ENCODE measurements at regions not wholly inside any gene's neighbourhood (a gene's known extent, or its start where the extent isn't known, plus 50 kb on each side); places are given as distances from the start of the nearest gene placed in this dataset.

DNA sequence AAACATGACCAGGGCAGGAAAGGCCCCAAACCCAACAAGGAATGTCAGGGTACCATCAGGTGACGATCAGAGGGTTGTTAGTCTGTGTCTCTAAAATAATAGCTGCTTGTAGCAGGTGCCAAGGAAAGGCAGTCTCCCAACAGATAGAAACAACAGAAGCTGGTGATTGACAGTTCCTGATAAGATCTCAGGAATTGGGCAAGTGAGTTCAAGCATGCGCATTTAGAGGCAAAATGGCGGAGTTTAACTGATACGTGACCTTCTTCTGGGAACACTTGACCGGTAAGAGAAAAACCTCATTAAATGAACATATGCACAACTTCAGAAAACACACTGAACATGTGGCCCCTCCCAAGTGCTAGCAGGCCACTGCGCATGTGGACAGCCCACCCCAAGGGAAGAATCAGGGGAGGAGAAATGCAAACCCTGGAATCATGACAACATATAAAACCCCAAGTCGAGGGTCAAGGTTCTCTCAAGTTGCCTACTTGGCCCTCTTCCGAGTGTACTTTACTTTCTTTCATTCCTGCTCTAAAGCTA lies 664.9 kb downstream of the KCNJ3 start (continued):
- TF ChIP-seq SOX6 (IDR thresholded peaks at IDR 0.05) (0 out of 2 replicates have a peak, but pooled peaks have one; percentile 39), WHSC1 (IDR thresholded peaks at IDR 0.05; ENCODE audit: low read length) (no peak), NR2C1 (IDR thresholded peaks at IDR 0.05) (peak; percentile 27; the same call in 1 of the 2 replicates), NR2C1 (tag; IDR thresholded peaks at IDR 0.05) (peak; percentile 59; the same call in 1 of the 2 replicates), CEBPB (tag; IDR thresholded peaks at IDR 0.05) (peak; percentile 52; the same call in 1 of the 2 replicates), NR2C2 (CRISPR knock-in tag; IDR thresholded peaks at IDR 0.05) (no peak), NR2C2 (tag; IDR thresholded peaks at IDR 0.05) (peak; percentile 77), KAT2B (IDR thresholded peaks at IDR 0.05; ENCODE audit: low read depth, low read length) (no peak), NRF1 (conservative IDR thresholded peaks at IDR 0.05 in 1 of 2, IDR thresholded peaks at IDR 0.05 in 1 of 2) (peak; percentile 75 to 82)
- TF ChIP-seq, protein P1, sequence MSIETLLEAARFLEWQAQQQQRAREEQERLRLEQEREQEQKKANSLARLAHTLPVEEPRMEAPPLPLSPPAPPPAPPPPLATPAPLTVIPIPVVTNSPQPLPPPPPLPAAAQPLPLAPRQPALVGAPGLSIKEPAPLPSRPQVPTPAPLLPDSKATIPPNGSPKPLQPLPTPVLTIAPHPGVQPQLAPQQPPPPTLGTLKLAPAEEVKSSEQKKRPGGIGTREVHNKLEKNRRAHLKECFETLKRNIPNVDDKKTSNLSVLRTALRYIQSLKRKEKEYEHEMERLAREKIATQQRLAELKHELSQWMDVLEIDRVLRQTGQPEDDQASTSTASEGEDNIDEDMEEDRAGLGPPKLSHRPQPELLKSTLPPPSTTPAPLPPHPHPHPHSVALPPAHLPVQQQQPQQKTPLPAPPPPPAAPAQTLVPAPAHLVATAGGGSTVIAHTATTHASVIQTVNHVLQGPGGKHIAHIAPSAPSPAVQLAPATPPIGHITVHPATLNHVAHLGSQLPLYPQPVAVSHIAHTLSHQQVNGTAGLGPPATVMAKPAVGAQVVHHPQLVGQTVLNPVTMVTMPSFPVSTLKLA (conservative IDR thresholded peaks at IDR 0.05) = 0 out of 4 replicates have a peak, but pooled peaks of 1 of the 2 experiments have one; percentile 18

DNA sequence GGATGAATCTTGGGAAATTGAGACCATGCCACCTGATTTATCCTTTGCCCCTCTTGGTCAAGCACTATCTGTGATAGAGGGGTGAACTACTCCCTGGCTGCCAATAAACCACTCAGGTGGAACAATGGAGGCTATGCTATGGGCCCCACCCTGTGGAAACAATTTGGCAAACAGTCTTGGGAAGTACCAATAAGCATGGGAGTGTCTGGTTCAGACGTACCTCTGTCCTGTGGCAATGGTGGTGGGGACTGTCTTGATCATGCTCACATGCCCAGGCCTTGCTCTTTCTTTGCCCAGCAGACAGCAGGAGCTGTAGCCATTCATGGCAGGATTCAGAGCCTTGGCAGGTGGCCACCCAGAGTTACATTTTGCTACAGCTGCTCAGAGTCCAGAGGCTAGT lies 658.7 kb downstream of the KCNJ3 start:
- Histone ChIP-seq H2AFZ (ENCODE audit: low read depth, low read length) (no peak overlapping the region), H3K4me2 (ENCODE audit: insufficient read depth, low read length) (no peak overlapping the region), H3K4me1 (replicated peaks in 1 of 2; ENCODE audit: control insufficient read depth in 2 of 2, insufficient read depth in 2 of 2, low read length in 2 of 2) (no peaks in the 10 kb centered on the region), H3K27me3 (ENCODE audit: control insufficient read depth in 2 of 2, insufficient read depth in 2 of 2, low read length in 2 of 2) (no peaks in the 10 kb centered on the region), H3K4me3 (no peak overlapping the region), H3K9me1 (ENCODE audit: control insufficient read depth, insufficient read depth, low read length) (no peaks in the 10 kb centered on the region), H3K36me3 (ENCODE audit: control insufficient read depth, insufficient read depth, low read length) (no peaks in the 10 kb centered on the region), H3K27ac (ENCODE audit: extremely low read depth, low read depth, low read length) (no peak overlapping the region), H4K20me1 (replicated peaks; ENCODE audit: control insufficient read depth, insufficient read depth, low read length) (no peaks in the 10 kb centered on the region), H3K9ac (ENCODE audit: insufficient read depth in 1 of 2, low read depth in 2 of 2, low read length in 2 of 2) (no peak overlapping the region), H3K79me2 (ENCODE audit: control insufficient read depth, insufficient read depth, low read length) (peaks cover 19% of the 10 kb centered on the region), H3K9me3 (replicated peaks; ENCODE audit: control insufficient read depth, insufficient read depth, low read depth, low read length) (no peaks in the 10 kb centered on the region)
- no peak for ATAC-seq
- intact Hi-C loops (cut with micrococcal nuclease) = no loop called here
- POLR2A ChIA-PET = no interaction called here
- CTCF ChIA-PET (ENCODE audit: low intra/inter-chr PET ratio) = no interaction called here
- no peak for DNase-seq (ENCODE audit: extremely low read depth in 1 of 4, low spot score in 3 of 4)
- FAIRE-seq = no peak
- in situ Hi-C loops (cut with MboI) = no loop called here
- no TSS peak for BruUV-seq (replicated peaks)
- 24% methylated on average over 1 of the region's 1 CpG for WGBS (ENCODE audit: insufficient coverage, low coverage, missing lambda C conversion rate)
- TF ChIP-seq PCBP2 (IDR thresholded peaks at IDR 0.05; ENCODE audit: low read depth, low read length, poor library complexity, severe bottlenecking) (no peak), CHD4 (IDR thresholded peaks at IDR 0.05; ENCODE audit: insufficient read depth, insufficient replicate concordance, low read depth, low read length, poor library complexity, severe bottlenecking) (no peak), JUND (IDR thresholded peaks at IDR 0.05; ENCODE audit: borderline replicate concordance, low read depth, low read length) (no peak), JUND (tag; IDR thresholded peaks at IDR 0.05; ENCODE audit: borderline replicate concordance, low read depth, low read length) (no peak), RBM25 (IDR thresholded peaks at IDR 0.05; ENCODE audit: low read depth, low read length, severe bottlenecking) (no peak), HEY1 (CRISPR knock-in tag; IDR thresholded peaks at IDR 0.05; ENCODE audit: borderline replicate concordance) (no peak), ZKSCAN8 (CRISPR knock-in tag; IDR thresholded peaks at IDR 0.05) (no peak), CHD2 (IDR thresholded peaks at IDR 0.05; ENCODE audit: low read depth, low read length) (no peak), SAFB (IDR thresholded peaks at IDR 0.05; ENCODE audit: borderline replicate concordance, low read depth, low read length) (no peak), CBFA2T3 (IDR thresholded peaks at IDR 0.05) (no peak)
- TF ChIP-seq, protein P2, sequence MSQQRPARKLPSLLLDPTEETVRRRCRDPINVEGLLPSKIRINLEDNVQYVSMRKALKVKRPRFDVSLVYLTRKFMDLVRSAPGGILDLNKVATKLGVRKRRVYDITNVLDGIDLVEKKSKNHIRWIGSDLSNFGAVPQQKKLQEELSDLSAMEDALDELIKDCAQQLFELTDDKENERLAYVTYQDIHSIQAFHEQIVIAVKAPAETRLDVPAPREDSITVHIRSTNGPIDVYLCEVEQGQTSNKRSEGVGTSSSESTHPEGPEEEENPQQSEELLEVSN (IDR thresholded peaks at IDR 0.05; ENCODE audit: borderline replicate concordance in 1 of 2, extremely low read depth in 1 of 2, insufficient read depth in 1 of 2, insufficient read length in 1 of 2, low read depth in 1 of 2, low read length in 1 of 2, poor library complexity in 1 of 2, severe bottlenecking in 1 of 2) = no peak

All from K562 (cell line).